LNCaP clone FGC (cell line): ENCODE measurements at regions not wholly inside any gene's neighbourhood (a gene's known extent, or its start where the extent isn't known, plus 50 kb on each side); places are given as distances from the start of the nearest gene placed in this dataset.

Experiments
- DNase-seq: peaks from one replicate; pipeline ENCODE4 v3.0.0-alpha.2; 2011; ENCODE audit warnings: low read depth
- H3K4me3 ChIP-seq: 2 replicates; pipeline ENCODE4 v1.5.1; 2011; ENCODE audit warnings: mild to moderate bottlenecking, low read depth, low read length, control low read depth
- CTCF ChIP-seq: IDR thresholded peaks from 2 replicates; pipeline ENCODE4 v1.5.1; 2012; ENCODE audit warnings: mild to moderate bottlenecking; ENCODE audit not compliant: control insufficient read depth, insufficient read depth; ENCODE audit errors: extremely low read depth

GRCh38 chr5:52502460-52502999 is 285.2 kb upstream of the ITGA1 start:
- H3K4me3 ChIP-seq = no peak overlapping the region
- TF ChIP-seq CTCF = no peak
- no peak for DNase-seq

GRCh38 chr5:52504584-52505240 is 283.0 kb upstream of the ITGA1 start:
- DNase-seq = no peak
- TF ChIP-seq CTCF = no peak
- H3K4me3 ChIP-seq = no peak overlapping the region

- TF ChIP-seq CTCF = no peak
- H3K4me3 ChIP-seq = no peak overlapping the region
- no peak for DNase-seq
These were observed 270.0 kb upstream of the ITGA1 start for GRCh38 chr5:52517667-52518066.

GRCh38 chr5:52520171-52520570 is 267.5 kb upstream of the ITGA1 start:
- TF ChIP-seq CTCF = no peak
- H3K4me3 ChIP-seq = no peak overlapping the region
- DNase-seq = no peak

- H3K4me3 ChIP-seq = no peak overlapping the region
- no peak for TF ChIP-seq CTCF
- DNase-seq = no peak
These were observed 266.5 kb upstream of the ITGA1 start for GRCh38 chr5:52521236-52521635.

- TF ChIP-seq CTCF = no peak
- DNase-seq = no peak
- no peak overlapping the region for H3K4me3 ChIP-seq
These were observed 264.0 kb upstream of the ITGA1 start for GRCh38 chr5:52523701-52524100.

- no peak for DNase-seq
- no peak overlapping the region for H3K4me3 ChIP-seq
- TF ChIP-seq CTCF = no peak
These were observed 256.6 kb upstream of the ITGA1 start for GRCh38 chr5:52531105-52531504.
